GM12873 (cell line): ENCODE measurements at regions not wholly inside any gene's neighbourhood (a gene's known extent, or its start where the extent isn't known, plus 50 kb on each side); places are given as distances from the start of the nearest gene placed in this dataset.

Experiments used
- TF ChIP-seq, protein P1 (sequence below): IDR thresholded peaks from 2 replicates; pipeline ENCODE4 v1.5.1; 2012; ENCODE audit warnings: low read depth, mild to moderate bottlenecking, moderate library complexity, low read length, control low read depth; ENCODE audit not compliant: insufficient read depth; ENCODE audit errors: missing control alignments

- TF ChIP-seq, protein P1, sequence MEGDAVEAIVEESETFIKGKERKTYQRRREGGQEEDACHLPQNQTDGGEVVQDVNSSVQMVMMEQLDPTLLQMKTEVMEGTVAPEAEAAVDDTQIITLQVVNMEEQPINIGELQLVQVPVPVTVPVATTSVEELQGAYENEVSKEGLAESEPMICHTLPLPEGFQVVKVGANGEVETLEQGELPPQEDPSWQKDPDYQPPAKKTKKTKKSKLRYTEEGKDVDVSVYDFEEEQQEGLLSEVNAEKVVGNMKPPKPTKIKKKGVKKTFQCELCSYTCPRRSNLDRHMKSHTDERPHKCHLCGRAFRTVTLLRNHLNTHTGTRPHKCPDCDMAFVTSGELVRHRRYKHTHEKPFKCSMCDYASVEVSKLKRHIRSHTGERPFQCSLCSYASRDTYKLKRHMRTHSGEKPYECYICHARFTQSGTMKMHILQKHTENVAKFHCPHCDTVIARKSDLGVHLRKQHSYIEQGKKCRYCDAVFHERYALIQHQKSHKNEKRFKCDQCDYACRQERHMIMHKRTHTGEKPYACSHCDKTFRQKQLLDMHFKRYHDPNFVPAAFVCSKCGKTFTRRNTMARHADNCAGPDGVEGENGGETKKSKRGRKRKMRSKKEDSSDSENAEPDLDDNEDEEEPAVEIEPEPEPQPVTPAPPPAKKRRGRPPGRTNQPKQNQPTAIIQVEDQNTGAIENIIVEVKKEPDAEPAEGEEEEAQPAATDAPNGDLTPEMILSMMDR, result no peak
Measured at GRCh38 chr5:113808956-113809355, 295.5 kb downstream of the YTHDC2 start.

DNA sequence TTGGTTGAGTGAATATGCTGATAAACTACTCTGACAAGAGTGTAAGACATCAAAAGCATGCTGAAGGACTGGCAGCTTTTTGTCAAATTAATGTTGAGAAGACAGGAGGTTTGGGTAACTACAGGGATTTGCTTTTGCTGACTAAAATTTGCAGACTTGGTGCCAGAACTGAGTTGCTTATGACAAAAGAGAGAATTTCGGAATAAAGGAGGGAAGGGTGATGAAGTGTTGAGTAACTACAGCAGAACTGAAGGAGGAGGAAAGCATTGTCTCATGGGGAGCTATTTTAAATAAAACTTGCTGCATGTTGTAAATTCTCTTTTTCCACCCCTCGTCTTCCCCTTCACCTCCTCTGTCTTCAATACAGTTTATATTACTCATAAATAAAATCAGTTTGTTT, 296.1 kb downstream of the YTHDC2 start:
- TF ChIP-seq, protein P1, result no peak

- TF ChIP-seq, protein P1, result no peak
Measured at GRCh38 chr5:113813466-113813865, 300.0 kb downstream of the YTHDC2 start.

DNA sequence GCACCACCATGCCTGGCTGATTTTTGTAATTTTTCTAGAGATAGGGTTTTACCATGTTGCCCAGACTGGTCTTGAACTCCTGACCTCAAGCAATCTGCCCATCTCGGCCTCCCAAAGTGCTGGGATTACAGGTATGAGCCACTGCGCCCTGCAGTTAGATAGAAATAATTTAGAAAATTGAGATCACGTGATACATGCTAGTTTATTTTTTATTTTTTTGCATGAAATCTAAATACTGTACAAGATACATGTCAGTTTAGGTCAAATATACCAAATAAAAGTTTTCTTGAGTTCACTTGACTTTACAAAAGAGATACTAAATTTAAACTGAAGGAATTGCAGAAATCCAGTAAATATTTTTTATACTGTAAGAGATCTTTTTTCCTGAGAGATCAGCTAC, 304.2 kb downstream of the YTHDC2 start:
- TF ChIP-seq, protein P1, result no peak

DNA sequence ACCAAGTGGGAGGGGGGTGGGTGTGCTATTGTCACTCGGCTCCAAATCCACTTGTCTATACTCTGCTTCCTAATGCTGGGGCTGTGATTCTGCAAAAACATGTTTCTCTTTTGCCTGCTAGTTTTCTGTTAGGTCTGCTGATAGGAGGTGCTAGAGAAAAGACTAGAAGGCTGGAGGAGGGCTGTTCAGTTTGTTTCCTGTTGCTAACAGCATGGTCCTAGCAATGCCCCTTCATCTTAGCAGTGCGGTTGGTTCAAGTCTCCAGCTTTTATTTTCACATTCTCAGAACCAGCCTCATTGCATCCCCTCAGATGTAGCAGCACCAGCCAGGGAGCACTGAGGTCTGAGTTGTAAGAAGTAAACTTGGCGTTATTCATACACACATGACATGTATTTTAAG, 310.2 kb downstream of the YTHDC2 start:
- TF ChIP-seq, protein P1, result no peak

- TF ChIP-seq, protein P1, result no peak
Measured at GRCh38 chr5:113824307-113824706, 310.8 kb downstream of the YTHDC2 start.

- TF ChIP-seq, protein P1, result no peak
Measured at GRCh38 chr5:113825176-113825575, 311.7 kb downstream of the YTHDC2 start.
